ENCODE measurements at regions not wholly inside any gene's neighbourhood (a gene's known extent, or its start where the extent isn't known, plus 50 kb on each side); places are given as distances from the start of the nearest gene placed in this dataset.

- TF ChIP-seq CTCF (IDR thresholded peaks at IDR 0.05) (no peak), POLR2A (IDR thresholded peaks at IDR 0.05) (no peak)
Measured at GRCh38 chr17:5683241-5683640, 98.9 kb upstream of the NLRP1 start.

Data from Peyer's patch (tissue), 4 donors.